ENCODE measurements at regions not wholly inside any gene's neighbourhood (a gene's known extent, or its start where the extent isn't known, plus 50 kb on each side); places are given as distances from the start of the nearest gene placed in this dataset.

- TF ChIP-seq CTCF (IDR thresholded peaks at IDR 0.05) (no peak), EZH2 (IDR thresholded peaks at IDR 0.05; ENCODE audit: borderline replicate concordance, insufficient read depth, low read depth, low read length, poor library complexity, severe bottlenecking) (no peak)
These were observed 104.9 kb downstream of the VPREB1 start for GRCh38 chr22:22349455-22349836.
